ENCODE measurements at regions not wholly inside any gene's neighbourhood (a gene's known extent, or its start where the extent isn't known, plus 50 kb on each side); places are given as distances from the start of the nearest gene placed in this dataset.

- H3K36me3 ChIP-seq, result no peaks in the 10 kb centered on the region
- no peak overlapping the region for H3K27ac ChIP-seq
- ATAC-seq (peak in 1 of 4 donors; percentile 13), DNase-seq (no peak)
- WGBS, 4 donors, result 50 to 63% (median 53%) methylated on average over 6 of the region's 6 CpGs
- no peaks in the 10 kb centered on the region for H3K9me3 ChIP-seq
- TF ChIP-seq, protein P1, sequence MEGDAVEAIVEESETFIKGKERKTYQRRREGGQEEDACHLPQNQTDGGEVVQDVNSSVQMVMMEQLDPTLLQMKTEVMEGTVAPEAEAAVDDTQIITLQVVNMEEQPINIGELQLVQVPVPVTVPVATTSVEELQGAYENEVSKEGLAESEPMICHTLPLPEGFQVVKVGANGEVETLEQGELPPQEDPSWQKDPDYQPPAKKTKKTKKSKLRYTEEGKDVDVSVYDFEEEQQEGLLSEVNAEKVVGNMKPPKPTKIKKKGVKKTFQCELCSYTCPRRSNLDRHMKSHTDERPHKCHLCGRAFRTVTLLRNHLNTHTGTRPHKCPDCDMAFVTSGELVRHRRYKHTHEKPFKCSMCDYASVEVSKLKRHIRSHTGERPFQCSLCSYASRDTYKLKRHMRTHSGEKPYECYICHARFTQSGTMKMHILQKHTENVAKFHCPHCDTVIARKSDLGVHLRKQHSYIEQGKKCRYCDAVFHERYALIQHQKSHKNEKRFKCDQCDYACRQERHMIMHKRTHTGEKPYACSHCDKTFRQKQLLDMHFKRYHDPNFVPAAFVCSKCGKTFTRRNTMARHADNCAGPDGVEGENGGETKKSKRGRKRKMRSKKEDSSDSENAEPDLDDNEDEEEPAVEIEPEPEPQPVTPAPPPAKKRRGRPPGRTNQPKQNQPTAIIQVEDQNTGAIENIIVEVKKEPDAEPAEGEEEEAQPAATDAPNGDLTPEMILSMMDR (IDR thresholded peaks at IDR 0.05), result no peak
- TF ChIP-seq POLR2A (IDR thresholded peaks at IDR 0.05), result no peak
- H3K27me3 ChIP-seq, result no peaks in the 10 kb centered on the region
- H3K4me3 ChIP-seq, result no peak overlapping the region
- intact Hi-C loops (cut with DNase I), result no loop called here
- H3K4me1 ChIP-seq, result no peaks in the 10 kb centered on the region
Measured at GRCh38 chr6:22682979-22683378, 113.6 kb downstream of the HDGFL1 start.

GRCh38 chr6:22690446-22690845 is 121.1 kb downstream of the HDGFL1 start:
- no peaks in the 10 kb centered on the region for H3K4me1 ChIP-seq
- H3K27ac ChIP-seq, result no peak overlapping the region
- TF ChIP-seq POLR2A (IDR thresholded peaks at IDR 0.05), result no peak
- TF ChIP-seq, protein P1 (IDR thresholded peaks at IDR 0.05), result no peak
- intact Hi-C loops (cut with DNase I), result loop anchor here in 1 of 10 donors (10.0 kb wide), 1 partner anchor 1096 kb away; the partner anchor contains the start of gene SOX4
- no peaks in the 10 kb centered on the region for H3K9me3 ChIP-seq
- 96 to 98% (median 97%) methylated on average over 2 of the region's 2 CpGs for WGBS, 4 donors
- H3K36me3 ChIP-seq, result no peaks in the 10 kb centered on the region
- ATAC-seq (no peak), DNase-seq (no peak)
- H3K4me3 ChIP-seq, result no peak overlapping the region
- H3K27me3 ChIP-seq, result no peaks in the 10 kb centered on the region

DNA sequence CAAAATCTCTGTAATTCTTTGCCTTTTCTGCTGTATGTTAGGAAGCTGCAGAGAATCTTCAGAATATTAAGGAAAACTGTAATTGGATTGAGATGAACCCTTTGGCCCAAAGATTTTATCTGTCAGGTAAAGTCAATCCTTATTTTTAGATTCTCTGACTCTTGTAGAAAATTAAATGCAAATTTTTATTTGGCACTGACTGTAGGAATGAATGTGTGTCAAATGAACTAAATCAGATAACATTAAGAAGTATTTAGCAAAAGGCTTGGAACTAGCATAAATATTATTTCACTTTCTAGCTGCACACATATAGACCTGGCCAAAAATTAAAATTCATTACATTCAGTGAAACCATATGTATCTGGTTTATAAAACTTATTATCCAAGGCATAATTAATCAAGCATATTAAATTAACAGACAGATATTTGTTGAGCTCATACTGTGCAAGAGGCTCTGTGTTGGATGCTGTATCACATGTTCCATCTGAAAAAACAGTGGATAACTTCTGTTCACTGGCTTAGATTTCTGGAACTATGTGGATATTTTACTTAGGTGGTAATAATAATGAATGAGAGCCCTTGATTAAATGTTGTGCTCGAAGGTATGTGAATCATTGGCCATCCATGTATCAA is 124.8 kb downstream of the HDGFL1 start:
- Histone ChIP-seq H3K36me3 (no peaks in the 10 kb centered on the region), H3K9me3 (no peaks in the 10 kb centered on the region), H3K4me3 (no peak overlapping the region), H3K27ac (no peak overlapping the region), H3K4me1 (peaks cover 0 to 9% (median 0%) of the 10 kb centered on the region in 12 donors), H3K27me3 (no peaks in the 10 kb centered on the region)
- DNase-seq (no peak), ATAC-seq (no peak)
- TF ChIP-seq, protein P1 (IDR thresholded peaks at IDR 0.05), result no peak
- no peak for TF ChIP-seq POLR2A (IDR thresholded peaks at IDR 0.05)
- intact Hi-C loops (cut with DNase I), result loop anchor here in 1 of 10 donors (10.0 kb wide), 1 partner anchor 1099 kb away; the partner anchor contains the start of gene SOX4
- 89 to 99% (median 94%) methylated on average over 1 of the region's 1 CpG for WGBS, 4 donors

DNA sequence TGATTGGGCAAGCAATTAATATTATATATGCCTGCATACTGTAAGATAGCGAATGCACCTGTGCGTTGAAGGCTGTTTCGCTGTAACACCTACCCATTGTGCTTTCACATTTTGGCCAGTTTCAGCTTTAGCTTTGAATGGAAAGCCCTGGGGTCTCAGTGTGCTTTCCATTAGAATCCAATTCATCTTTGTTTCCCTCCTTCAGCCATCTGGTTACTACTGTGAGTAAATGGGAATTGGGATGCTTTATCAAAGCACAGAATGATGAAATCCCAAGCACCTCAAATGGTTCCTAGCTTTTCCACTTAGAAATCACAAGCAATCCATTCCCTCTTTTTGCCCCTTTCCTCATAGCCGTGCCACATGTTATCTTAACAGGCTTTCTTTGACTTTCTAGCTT is 127.1 kb downstream of the HDGFL1 start:
- H3K27ac ChIP-seq, result no peak overlapping the region
- 94 to 98% (median 97%) methylated on average over 4 of the region's 4 CpGs for WGBS, 4 donors
- H3K36me3 ChIP-seq, result no peaks in the 10 kb centered on the region
- peaks cover 0 to 14% (median 0%) of the 10 kb centered on the region in 12 donors for H3K4me1 ChIP-seq
- intact Hi-C loops (cut with DNase I), result loop anchor here in 1 of 10 donors (10.0 kb wide), 1 partner anchor 1102 kb away; the partner anchor contains the start of gene SOX4
- DNase-seq (no peak), ATAC-seq (no peak)
- H3K27me3 ChIP-seq, result no peaks in the 10 kb centered on the region
- no peak overlapping the region for H3K4me3 ChIP-seq
- TF ChIP-seq POLR2A (IDR thresholded peaks at IDR 0.05), result no peak
- H3K9me3 ChIP-seq, result no peaks in the 10 kb centered on the region
